HG03064 (cell line): ENCODE measurements at regions not wholly inside any gene's neighbourhood (a gene's known extent, or its start where the extent isn't known, plus 50 kb on each side); places are given as distances from the start of the nearest gene placed in this dataset.

Experiments used
- ATAC-seq: cut with Tn5 transposase; IDR thresholded peaks from one replicate; pipeline ENCODE4 v1.9.1; 2021; ENCODE audit warnings: low read depth; ENCODE audit not compliant: unreplicated experiment

DNA sequence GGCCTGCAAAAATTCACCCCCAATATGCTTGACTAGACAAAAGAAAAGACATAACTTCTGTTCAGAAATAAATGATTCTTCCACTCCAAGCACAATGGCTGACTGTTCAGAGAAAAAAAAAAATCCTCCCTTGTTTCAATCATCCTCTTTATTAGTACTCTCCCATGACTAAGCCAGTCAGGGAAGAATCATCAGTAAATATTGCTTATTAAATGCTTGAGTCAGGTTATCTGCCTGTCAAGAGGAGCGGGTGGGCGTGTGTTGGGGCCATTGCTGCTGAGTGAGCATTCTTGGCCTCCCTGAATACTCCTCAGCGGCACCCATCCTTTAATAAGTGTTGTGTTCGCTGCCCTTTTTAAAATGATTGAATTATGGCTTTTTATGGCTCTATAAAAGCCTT lies 1334.8 kb upstream of the CELF4 start:
- no peak for ATAC-seq

GRCh38 chr18:38900031-38900430 lies 1334.4 kb upstream of the CELF4 start:
- ATAC-seq, result no peak

- no peak for ATAC-seq
Measured at GRCh38 chr18:38899252-38899651, 1333.7 kb upstream of the CELF4 start.

- no peak for ATAC-seq
Measured at GRCh38 chr18:38898167-38898566, 1332.6 kb upstream of the CELF4 start.

- no peak for ATAC-seq
Measured at GRCh38 chr18:38895560-38895959, 1330.0 kb upstream of the CELF4 start.

DNA sequence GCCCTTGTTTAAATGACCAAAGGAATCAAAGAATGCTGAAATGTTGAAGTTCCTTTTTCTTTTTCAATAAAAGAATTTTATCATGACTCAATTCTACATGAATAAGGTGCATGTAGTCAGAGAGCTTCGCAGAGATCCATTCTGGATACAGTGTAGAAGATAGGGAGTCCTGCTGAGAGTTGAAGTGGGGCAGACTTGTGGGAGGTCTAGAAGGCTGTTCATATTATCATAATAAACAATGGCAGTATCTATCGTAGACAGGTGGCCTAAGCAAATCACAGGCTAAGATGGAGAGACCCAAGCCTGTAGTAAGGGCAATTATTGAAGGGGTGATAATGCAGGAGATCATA lies 1322.0 kb upstream of the CELF4 start:
- ATAC-seq, result no peak

DNA sequence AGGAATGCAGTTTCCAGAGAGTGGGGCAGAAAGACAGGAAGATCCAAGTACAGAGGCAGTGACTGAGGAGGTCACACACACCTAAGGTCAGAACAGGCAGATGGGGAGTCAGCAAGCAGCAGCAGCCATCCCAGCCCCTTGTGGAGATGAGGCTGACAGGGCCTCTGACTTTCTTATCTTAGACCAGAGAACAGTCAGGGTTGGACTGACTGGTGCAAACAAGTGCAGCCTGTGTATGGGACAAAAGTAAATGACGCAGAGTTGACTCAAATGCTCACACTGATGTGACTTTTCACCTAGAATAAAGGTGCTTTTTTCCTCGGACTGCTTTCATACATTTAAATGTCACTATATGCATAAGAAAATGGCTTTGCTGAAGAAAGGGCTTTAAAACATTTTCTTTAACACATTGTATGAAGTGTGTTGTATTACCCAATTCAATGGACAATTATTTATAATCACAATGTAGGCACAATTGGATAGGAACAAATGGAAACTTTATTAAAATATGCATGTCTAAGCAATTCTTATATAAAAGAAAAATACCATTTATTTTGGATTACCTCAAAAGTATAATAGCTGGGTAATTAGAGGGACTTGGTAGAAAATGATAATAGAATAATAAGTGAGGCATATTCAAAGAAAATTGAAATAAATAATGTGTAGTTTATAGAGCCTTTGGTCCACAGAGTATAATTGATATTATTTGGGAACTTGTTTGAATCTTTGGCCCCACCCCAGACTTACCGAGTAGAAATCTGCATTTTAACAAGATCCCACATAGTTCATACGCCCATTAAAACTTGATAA lies 1321.5 kb upstream of the CELF4 start:
- no peak for ATAC-seq

GRCh38 chr18:38886235-38886634 lies 1320.6 kb upstream of the CELF4 start:
- ATAC-seq, result no peak

- no peak for ATAC-seq
Measured at GRCh38 chr18:38884050-38884449, 1318.5 kb upstream of the CELF4 start.

DNA sequence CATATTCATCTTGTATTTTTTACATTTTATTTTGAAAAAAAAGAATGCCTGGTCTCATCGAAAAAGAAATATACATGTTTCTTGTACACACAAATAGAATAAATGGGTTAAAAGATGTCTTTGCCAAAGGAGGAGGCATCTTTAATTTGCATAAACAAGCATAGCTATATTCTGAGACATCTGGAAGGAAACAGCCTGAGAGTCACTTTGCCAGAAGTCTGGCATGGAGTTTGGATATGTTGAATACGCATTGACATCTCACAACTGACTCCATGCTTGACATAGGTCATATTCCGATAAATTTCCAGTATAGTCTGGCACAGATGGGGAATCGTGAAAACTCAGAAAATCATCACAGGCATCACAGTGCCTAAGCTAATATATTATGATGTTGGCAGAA lies 1317.5 kb upstream of the CELF4 start:
- ATAC-seq, result no peak

- ATAC-seq, result no peak
Measured at GRCh38 chr18:38879871-38880270, 1314.3 kb upstream of the CELF4 start.

- no peak for ATAC-seq
Measured at GRCh38 chr18:38872342-38872741, 1306.7 kb upstream of the CELF4 start.

DNA sequence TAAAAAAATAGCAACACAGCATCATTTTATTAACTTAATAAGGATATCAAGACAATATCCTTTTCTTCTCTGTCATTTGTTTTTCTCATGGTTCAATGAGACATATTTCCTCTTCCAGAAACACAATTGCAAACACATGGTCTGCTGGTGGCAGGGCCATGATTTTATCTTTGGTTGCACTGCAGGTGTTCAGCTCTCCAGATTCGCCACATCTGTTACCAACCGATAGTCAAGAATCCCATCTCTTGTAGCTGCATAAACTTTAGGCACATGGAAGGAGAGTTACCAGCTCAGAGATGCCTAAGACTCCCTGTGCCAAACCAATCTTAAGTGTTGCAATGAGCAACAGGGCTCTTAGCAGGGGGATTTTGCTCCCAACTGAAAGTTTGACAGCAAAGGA lies 1303.2 kb upstream of the CELF4 start:
- no peak for ATAC-seq

DNA sequence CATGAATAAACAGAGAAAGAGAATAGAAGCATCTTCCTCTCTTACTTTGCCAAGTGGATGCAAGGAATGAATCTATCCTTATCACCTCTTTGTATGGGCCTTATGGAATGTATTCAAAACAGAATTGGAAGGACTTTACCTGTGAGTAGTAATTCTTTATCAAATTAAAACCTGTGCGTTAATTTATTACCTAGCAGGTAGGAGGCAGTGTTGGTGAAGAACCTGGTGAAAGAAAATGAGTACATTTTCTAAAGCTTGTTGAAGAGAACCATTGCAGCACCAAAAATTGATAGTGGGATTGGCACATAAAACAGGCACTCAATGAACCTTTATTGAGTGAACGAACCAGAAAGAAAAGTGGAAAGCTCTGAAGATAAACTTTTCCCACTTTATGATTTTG lies 1302.1 kb upstream of the CELF4 start:
- no peak for ATAC-seq

GRCh38 chr18:38851526-38851925 lies 1285.9 kb upstream of the CELF4 start:
- ATAC-seq, result no peak

- no peak for ATAC-seq
Measured at GRCh38 chr18:38847326-38847725, 1281.7 kb upstream of the CELF4 start.

- no peak for ATAC-seq
Measured at GRCh38 chr18:38843291-38843690, 1277.7 kb upstream of the CELF4 start.

DNA sequence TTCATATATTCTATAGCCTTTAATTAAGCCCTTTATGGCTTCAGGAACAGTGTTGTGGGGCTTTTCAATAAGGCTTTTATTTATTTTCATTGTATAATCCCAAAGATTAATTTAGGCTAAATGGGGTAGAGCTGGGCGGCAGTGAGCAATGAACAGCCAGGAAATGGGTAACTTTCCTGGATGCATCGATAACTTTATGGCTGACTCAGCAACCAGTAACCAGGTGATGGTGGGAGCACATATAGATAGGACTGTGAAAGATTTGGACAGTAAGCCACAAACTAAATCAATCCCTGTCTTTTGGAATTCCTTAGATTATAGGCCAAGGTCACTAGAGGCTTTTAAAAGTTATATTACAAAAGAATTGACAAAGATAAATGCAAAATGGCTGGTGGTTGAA lies 1260.6 kb upstream of the CELF4 start:
- ATAC-seq, result no peak

- ATAC-seq, result no peak
Measured at GRCh38 chr18:38811209-38811608, 1245.6 kb upstream of the CELF4 start.

DNA sequence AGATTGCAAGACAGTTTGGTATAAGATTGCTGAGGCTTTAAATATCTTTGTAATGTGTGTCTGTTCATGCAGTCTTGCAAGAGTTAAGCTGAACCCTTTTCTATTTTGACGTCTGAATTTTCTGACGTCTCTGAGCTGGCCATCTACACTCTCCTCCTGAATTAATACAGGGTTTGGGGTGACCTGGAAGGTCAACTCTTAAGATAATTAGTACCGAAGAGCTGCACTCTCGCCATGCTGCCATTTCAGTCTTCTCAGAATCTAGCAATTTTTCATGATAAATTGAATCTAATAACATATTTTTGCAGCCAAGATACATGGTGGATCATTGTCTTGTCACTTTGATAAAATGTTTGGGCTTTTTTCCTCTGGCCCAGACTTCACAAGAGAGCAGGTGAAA lies 1245.2 kb upstream of the CELF4 start:
- ATAC-seq, result no peak

- no peak for ATAC-seq
Measured at GRCh38 chr18:38807915-38808314, 1242.3 kb upstream of the CELF4 start.

GRCh38 chr18:38805256-38805655 lies 1239.7 kb upstream of the CELF4 start:
- no peak for ATAC-seq

DNA sequence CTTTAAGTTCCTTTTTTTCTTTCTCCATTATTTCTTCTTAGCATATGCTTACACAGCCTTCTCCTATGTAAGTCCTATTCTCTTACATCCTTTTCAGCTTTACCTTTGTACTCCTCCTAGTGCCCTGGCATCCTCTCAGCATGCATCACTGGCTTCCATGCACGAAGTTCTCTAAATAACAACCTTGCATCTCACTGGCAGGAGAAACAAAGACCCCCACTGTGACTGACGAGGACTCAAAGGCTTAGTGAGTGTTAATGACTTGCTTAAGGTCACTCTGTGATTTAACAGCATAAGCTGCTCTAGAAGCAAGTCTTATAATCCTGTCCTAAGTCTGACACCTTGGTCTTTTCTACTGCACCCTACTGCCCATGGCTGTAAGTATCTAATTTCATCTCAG lies 1236.0 kb upstream of the CELF4 start:
- ATAC-seq, result no peak
